ENCODE measurements at regions not wholly inside any gene's neighbourhood (a gene's known extent, or its start where the extent isn't known, plus 50 kb on each side); places are given as distances from the start of the nearest gene placed in this dataset.

- no peak for TF ChIP-seq CTCF (IDR thresholded peaks at IDR 0.05; ENCODE audit: low read depth, low read length, poor library complexity, severe bottlenecking)
- no peak for TF ChIP-seq EZH2phosphoT487 (IDR thresholded peaks at IDR 0.05; ENCODE audit: borderline replicate concordance, low read length)
These were observed 464.5 kb upstream of the TGFBR2 start for GRCh38 chr3:30141927-30142326.

Measured in DOHH2 (cell line).